ENCODE measurements at regions not wholly inside any gene's neighbourhood (a gene's known extent, or its start where the extent isn't known, plus 50 kb on each side); places are given as distances from the start of the nearest gene placed in this dataset.

GRCh38 chr10:80770239-80770638, 232.5 kb downstream of the SH2D4B start:
- TF ChIP-seq, protein P1, sequence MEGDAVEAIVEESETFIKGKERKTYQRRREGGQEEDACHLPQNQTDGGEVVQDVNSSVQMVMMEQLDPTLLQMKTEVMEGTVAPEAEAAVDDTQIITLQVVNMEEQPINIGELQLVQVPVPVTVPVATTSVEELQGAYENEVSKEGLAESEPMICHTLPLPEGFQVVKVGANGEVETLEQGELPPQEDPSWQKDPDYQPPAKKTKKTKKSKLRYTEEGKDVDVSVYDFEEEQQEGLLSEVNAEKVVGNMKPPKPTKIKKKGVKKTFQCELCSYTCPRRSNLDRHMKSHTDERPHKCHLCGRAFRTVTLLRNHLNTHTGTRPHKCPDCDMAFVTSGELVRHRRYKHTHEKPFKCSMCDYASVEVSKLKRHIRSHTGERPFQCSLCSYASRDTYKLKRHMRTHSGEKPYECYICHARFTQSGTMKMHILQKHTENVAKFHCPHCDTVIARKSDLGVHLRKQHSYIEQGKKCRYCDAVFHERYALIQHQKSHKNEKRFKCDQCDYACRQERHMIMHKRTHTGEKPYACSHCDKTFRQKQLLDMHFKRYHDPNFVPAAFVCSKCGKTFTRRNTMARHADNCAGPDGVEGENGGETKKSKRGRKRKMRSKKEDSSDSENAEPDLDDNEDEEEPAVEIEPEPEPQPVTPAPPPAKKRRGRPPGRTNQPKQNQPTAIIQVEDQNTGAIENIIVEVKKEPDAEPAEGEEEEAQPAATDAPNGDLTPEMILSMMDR (IDR thresholded peaks at IDR 0.05) = no peak
- no peak for TF ChIP-seq POLR2A (IDR thresholded peaks at IDR 0.05)
